Neural cell (in vitro differentiated cells): ENCODE measurements at regions not wholly inside any gene's neighbourhood (a gene's known extent, or its start where the extent isn't known, plus 50 kb on each side); places are given as distances from the start of the nearest gene placed in this dataset.

ENCODE experiments used
- H2AFZ ChIP-seq: fragments of 200-600, 300-800 bp; sonication (generic), shearing (Covaris generic); 2 replicates; pipeline ENCODE4 v1.6.0; 2014; ENCODE audit warnings: low read depth, mild to moderate bottlenecking, antibody characterized with exemption, low read length, moderate library complexity
- H3F3A ChIP-seq: fragments of 200-600 bp; shearing (Covaris generic); 2 replicates; pipeline ENCODE4 v1.6.1; 2016; ENCODE audit warnings: mild to moderate bottlenecking, moderate library complexity, mixed read lengths, antibody characterized with exemption, low read length; ENCODE audit not compliant: insufficient read depth, poor library complexity, severe bottlenecking
- H3K27ac ChIP-seq: fragments of 200-600, 300-800 bp; sonication (generic), shearing (Covaris generic); 2 replicates; pipeline ENCODE4 v1.5.1; 2014; ENCODE audit warnings: mild to moderate bottlenecking, low read length, moderate library complexity
- H3K27me3 ChIP-seq: fragments of 300-800, 200-600 bp; sonication (generic), shearing (Covaris generic); 2 replicates; pipeline ENCODE4 v1.6.0; 2014; ENCODE audit warnings: mild to moderate bottlenecking, low read depth, low read length, moderate library complexity; ENCODE audit not compliant: insufficient read depth
- H3K36me3 ChIP-seq: fragments of 300-800, 200-600 bp; sonication (generic), shearing (Covaris generic); 2 replicates; pipeline ENCODE4 v1.5.1; 2014; ENCODE audit warnings: mild to moderate bottlenecking, antibody characterized with exemption, low read length, moderate library complexity; ENCODE audit not compliant: insufficient read depth
- H3K4me2 ChIP-seq: fragments of 300-800, 200-600 bp; sonication (generic), shearing (Covaris generic); 2 replicates; pipeline ENCODE4 v1.6.0; 2014; ENCODE audit warnings: mild to moderate bottlenecking, low read length
- H3K4me3 ChIP-seq: fragments of 300-800, 200-600 bp; sonication (generic), shearing (Covaris generic); 2 replicates; pipeline ENCODE4 v1.5.1; 2014; ENCODE audit warnings: mild to moderate bottlenecking, low read length, moderate library complexity
- H3K79me2 ChIP-seq: fragments of 200-600 bp; shearing (Covaris generic); replicated peaks from 2 replicates; pipeline ENCODE4 v1.6.0; 2014; ENCODE audit warnings: mild to moderate bottlenecking, low read length, moderate library complexity; ENCODE audit not compliant: insufficient read depth
- H3K9ac ChIP-seq: fragments of 300-800, 200-600 bp; sonication (generic), shearing (Covaris generic); 2 replicates; pipeline ENCODE4 v1.6.1; 2016; ENCODE audit warnings: mild to moderate bottlenecking, low read length, mixed read lengths
- H3K9me2 ChIP-seq: fragments of 200-600 bp; shearing (Covaris generic); 2 replicates; pipeline ENCODE4 v1.6.1; 2016; ENCODE audit warnings: mild to moderate bottlenecking, low read length, mixed read lengths; ENCODE audit not compliant: insufficient read depth
- H3K9me3 ChIP-seq: fragments of 200-600, 300-800 bp; sonication (generic), shearing (Covaris generic); 2 replicates; pipeline ENCODE4 v1.6.1; 2016; ENCODE audit warnings: mild to moderate bottlenecking, mixed run types, low read length, moderate library complexity, mixed read lengths
- H4K20me1 ChIP-seq: fragments of 200-600 bp; shearing (Covaris generic); 2 replicates; pipeline ENCODE4 v1.6.1; 2016; ENCODE audit warnings: mild to moderate bottlenecking, mixed run types; ENCODE audit not compliant: insufficient read depth
- EP300 ChIP-seq: fragments of 450-650 bp; conservative IDR thresholded peaks from 2 replicates; pipeline ENCODE4 v1.6.1; 2014; ENCODE audit warnings: antibody characterized with exemption, mild to moderate bottlenecking, moderate library complexity; ENCODE audit not compliant: poor library complexity, severe bottlenecking
- EZH2 ChIP-seq: fragments of 200-600, 300-800 bp; shearing (Covaris generic), sonication (generic); IDR thresholded peaks from 2 replicates; pipeline ENCODE4 v1.6.1; 2014; ENCODE audit warnings: antibody characterized with exemption, low read length, borderline replicate concordance, mild to moderate bottlenecking; ENCODE audit not compliant: insufficient read depth, poor library complexity, severe bottlenecking
- MXI1 ChIP-seq: fragments of 450-650 bp; conservative IDR thresholded peaks from 2 replicates; pipeline ENCODE4 v1.6.1; 2014; ENCODE audit warnings: antibody characterized with exemption, mild to moderate bottlenecking; ENCODE audit not compliant: poor library complexity, severe bottlenecking
- POLR2AphosphoS5 ChIP-seq: IDR thresholded peaks from 2 replicates; pipeline ENCODE4 v1.6.1; 2012
- RAD21 ChIP-seq: fragments of 450-650 bp; conservative IDR thresholded peaks from 2 replicates; pipeline ENCODE4 v1.6.1; 2014; ENCODE audit warnings: antibody characterized with exemption, mild to moderate bottlenecking, moderate library complexity
- SMC3 ChIP-seq: fragments of 450-650 bp; conservative IDR thresholded peaks from 2 replicates; pipeline ENCODE4 v1.6.1; 2014; ENCODE audit warnings: antibody characterized with exemption, mild to moderate bottlenecking, moderate library complexity; ENCODE audit not compliant: poor library complexity
- TAF1 ChIP-seq: IDR thresholded peaks from 2 replicates; pipeline ENCODE4 v1.6.1; 2012; ENCODE audit warnings: low read depth
- TF ChIP-seq, protein P1 (sequence below): IDR thresholded peaks from 2 replicates; pipeline ENCODE4 v1.6.1; 2012; ENCODE audit warnings: borderline replicate concordance
- TF ChIP-seq, protein P2 (sequence below): fragments of 450-650 bp; IDR thresholded peaks from 2 replicates; pipeline ENCODE4 v1.5.1; 2014; ENCODE audit warnings: antibody characterized with exemption, mild to moderate bottlenecking, moderate library complexity; ENCODE audit not compliant: poor library complexity, severe bottlenecking

DNA sequence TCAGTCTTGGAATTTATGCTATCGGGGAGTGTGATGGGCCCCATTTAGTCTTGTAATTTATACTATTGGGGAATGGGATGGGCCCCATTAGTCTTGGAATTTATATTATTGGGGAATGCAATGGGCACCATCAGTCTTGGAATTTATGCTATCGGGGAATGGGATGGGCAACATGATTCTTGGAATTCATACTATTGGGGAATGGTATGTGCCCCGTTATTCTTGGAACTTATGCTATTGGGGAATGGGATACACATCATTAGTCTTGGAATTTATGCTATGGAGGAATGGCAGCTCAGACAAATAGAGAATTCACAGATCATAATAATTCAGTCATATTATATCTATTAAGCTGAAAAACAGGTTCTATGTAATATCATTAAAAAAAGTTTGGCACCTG lies 300.3 kb downstream of the SMOC2 start:
- Histone ChIP-seq H3F3A (no peaks in the 10 kb centered on the region), H4K20me1 (no peaks in the 10 kb centered on the region), H3K9me3 (no peaks in the 10 kb centered on the region), H3K79me2 (no peaks in the 10 kb centered on the region), H3K4me3 (no peak overlapping the region), H3K9ac (no peak overlapping the region), H3K36me3 (no peaks in the 10 kb centered on the region), H3K27me3 (no peaks in the 10 kb centered on the region), H2AFZ (no peak overlapping the region), H3K9me2 (no peaks in the 10 kb centered on the region), H3K4me2 (no peak overlapping the region), H3K27ac (no peak overlapping the region)
- TF ChIP-seq TAF1 (no peak), RAD21 (no peak), POLR2AphosphoS5 (no peak), MXI1 (no peak), EZH2 (no peak), SMC3 (no peak), EP300 (no peak)
- TF ChIP-seq, protein P1, sequence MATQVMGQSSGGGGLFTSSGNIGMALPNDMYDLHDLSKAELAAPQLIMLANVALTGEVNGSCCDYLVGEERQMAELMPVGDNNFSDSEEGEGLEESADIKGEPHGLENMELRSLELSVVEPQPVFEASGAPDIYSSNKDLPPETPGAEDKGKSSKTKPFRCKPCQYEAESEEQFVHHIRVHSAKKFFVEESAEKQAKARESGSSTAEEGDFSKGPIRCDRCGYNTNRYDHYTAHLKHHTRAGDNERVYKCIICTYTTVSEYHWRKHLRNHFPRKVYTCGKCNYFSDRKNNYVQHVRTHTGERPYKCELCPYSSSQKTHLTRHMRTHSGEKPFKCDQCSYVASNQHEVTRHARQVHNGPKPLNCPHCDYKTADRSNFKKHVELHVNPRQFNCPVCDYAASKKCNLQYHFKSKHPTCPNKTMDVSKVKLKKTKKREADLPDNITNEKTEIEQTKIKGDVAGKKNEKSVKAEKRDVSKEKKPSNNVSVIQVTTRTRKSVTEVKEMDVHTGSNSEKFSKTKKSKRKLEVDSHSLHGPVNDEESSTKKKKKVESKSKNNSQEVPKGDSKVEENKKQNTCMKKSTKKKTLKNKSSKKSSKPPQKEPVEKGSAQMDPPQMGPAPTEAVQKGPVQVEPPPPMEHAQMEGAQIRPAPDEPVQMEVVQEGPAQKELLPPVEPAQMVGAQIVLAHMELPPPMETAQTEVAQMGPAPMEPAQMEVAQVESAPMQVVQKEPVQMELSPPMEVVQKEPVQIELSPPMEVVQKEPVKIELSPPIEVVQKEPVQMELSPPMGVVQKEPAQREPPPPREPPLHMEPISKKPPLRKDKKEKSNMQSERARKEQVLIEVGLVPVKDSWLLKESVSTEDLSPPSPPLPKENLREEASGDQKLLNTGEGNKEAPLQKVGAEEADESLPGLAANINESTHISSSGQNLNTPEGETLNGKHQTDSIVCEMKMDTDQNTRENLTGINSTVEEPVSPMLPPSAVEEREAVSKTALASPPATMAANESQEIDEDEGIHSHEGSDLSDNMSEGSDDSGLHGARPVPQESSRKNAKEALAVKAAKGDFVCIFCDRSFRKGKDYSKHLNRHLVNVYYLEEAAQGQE = no peak
- TF ChIP-seq, protein P2, sequence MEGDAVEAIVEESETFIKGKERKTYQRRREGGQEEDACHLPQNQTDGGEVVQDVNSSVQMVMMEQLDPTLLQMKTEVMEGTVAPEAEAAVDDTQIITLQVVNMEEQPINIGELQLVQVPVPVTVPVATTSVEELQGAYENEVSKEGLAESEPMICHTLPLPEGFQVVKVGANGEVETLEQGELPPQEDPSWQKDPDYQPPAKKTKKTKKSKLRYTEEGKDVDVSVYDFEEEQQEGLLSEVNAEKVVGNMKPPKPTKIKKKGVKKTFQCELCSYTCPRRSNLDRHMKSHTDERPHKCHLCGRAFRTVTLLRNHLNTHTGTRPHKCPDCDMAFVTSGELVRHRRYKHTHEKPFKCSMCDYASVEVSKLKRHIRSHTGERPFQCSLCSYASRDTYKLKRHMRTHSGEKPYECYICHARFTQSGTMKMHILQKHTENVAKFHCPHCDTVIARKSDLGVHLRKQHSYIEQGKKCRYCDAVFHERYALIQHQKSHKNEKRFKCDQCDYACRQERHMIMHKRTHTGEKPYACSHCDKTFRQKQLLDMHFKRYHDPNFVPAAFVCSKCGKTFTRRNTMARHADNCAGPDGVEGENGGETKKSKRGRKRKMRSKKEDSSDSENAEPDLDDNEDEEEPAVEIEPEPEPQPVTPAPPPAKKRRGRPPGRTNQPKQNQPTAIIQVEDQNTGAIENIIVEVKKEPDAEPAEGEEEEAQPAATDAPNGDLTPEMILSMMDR = no peak

DNA sequence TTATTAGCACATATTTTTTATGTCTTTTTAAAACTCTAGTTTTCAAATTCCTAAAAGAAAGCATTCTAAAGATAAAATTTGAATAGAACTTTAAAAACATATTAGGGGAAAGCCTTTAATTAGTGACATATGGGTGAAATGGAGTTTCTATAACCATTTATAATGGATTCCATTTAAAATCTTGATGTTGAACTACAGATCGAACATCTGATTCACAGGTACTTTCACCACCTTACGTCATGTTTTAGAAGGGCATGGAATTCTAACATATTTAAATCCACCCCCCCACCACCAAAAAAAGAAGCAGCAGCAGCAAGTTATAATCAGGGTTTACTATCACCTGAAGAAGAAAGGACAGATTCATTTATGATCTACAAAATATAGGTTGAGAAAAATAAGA lies 298.4 kb downstream of the SMOC2 start:
- no peaks in the 10 kb centered on the region for H4K20me1 ChIP-seq
- TF ChIP-seq, protein P2 = no peak
- TF ChIP-seq MXI1 (no peak), TAF1 (no peak), EP300 (no peak), RAD21 (no peak), POLR2AphosphoS5 (no peak), EZH2 (no peak)
- TF ChIP-seq, protein P1 = no peak
- H3K27me3 ChIP-seq = no peaks in the 10 kb centered on the region
- H3K9me2 ChIP-seq = no peaks in the 10 kb centered on the region
- no peak overlapping the region for H3K9ac ChIP-seq
- H3K79me2 ChIP-seq = no peaks in the 10 kb centered on the region
- no peak overlapping the region for H3K4me2 ChIP-seq
- H3K4me3 ChIP-seq = no peak overlapping the region
- no peaks in the 10 kb centered on the region for H3K36me3 ChIP-seq
- no peaks in the 10 kb centered on the region for H3F3A ChIP-seq
- H3K27ac ChIP-seq = no peak overlapping the region
- no peak overlapping the region for H2AFZ ChIP-seq
- no peaks in the 10 kb centered on the region for H3K9me3 ChIP-seq
